Panc1 (cell line): ENCODE measurements at regions not wholly inside any gene's neighbourhood (a gene's known extent, or its start where the extent isn't known, plus 50 kb on each side); places are given as distances from the start of the nearest gene placed in this dataset.

Source experiments
- ATAC-seq: fragments of 200-7000 bp; cut with Tn5 transposase; 2 replicates; pipeline ENCODE4 v1.9.1; 2020; ENCODE audit warnings: mild to moderate bottlenecking, moderate library complexity
- BruUV-seq: library from RNA; stranded (reverse); fragments of 400-500 nt; replicated peaks from 2 replicates; lab custom pipeline; 2021; lab: Mats Ljungman, UMichigan
- CTCF ChIA-PET: fragments of 300-600 bp; sonication (Branson Sonifier 250); formaldehyde crosslinking; loops from one replicate; lab custom pipeline; 2022; ENCODE audit warnings: antibody characterized with exemption; lab: Charles Lee
- POLR2A ChIA-PET: fragments of 300-600 bp; sonication (Branson Sonifier 250); formaldehyde crosslinking; loops from one replicate; lab custom pipeline; 2022; ENCODE audit warnings: antibody characterized with exemption; lab: Charles Lee
- DNase-seq: peaks from one replicate; pipeline ENCODE4 v3.0.0-alpha.2; 2010; ENCODE audit warnings: low read depth, low spot score
- H3K27ac ChIP-seq: 2 replicates; pipeline ENCODE4 v1.5.1; 2011; ENCODE audit warnings: mild to moderate bottlenecking, low read length, inconsistent platforms
- H3K27me3 ChIP-seq: fragments of 200-500 bp; sonication (Bioruptor generic); 2 replicates; pipeline ENCODE4 v1.6.0; 2014; ENCODE audit warnings: low read length, inconsistent platforms; ENCODE audit not compliant: control insufficient read depth, insufficient read depth
- H3K36me3 ChIP-seq: fragments of 200-500 bp; sonication (Bioruptor generic); 2 replicates; pipeline ENCODE4 v1.5.1; 2014; ENCODE audit warnings: inconsistent platforms, mild to moderate bottlenecking, low read length, moderate library complexity; ENCODE audit not compliant: control insufficient read depth, insufficient read depth
- H3K4me1 ChIP-seq: 2 replicates; pipeline ENCODE4 v1.5.1; 2011; ENCODE audit warnings: inconsistent platforms, mild to moderate bottlenecking, low read length, moderate library complexity; ENCODE audit not compliant: control insufficient read depth, insufficient read depth
- H3K4me3 ChIP-seq, 2 experiments: 2 replicates each; pipeline ENCODE4 v1.5.1; 2011 to 2012; ENCODE audit warnings: low read depth in 2 of 2, low read length in 2 of 2, mild to moderate bottlenecking in 2 of 2, inconsistent platforms in 1 of 2, moderate library complexity in 1 of 2
- H3K9me3 ChIP-seq: fragments of 200-500 bp; sonication (Bioruptor generic); 2 replicates; pipeline ENCODE4 v1.5.1; 2014; ENCODE audit warnings: low read depth, mild to moderate bottlenecking, inconsistent platforms, low read length, moderate library complexity; ENCODE audit not compliant: control insufficient read depth, insufficient read depth
- CTCF ChIP-seq: fragments of 450-650 bp; IDR thresholded peaks from 2 replicates; pipeline ENCODE4 v1.5.1; 2017; ENCODE audit warnings: mild to moderate bottlenecking
- POLR2AphosphoS5 ChIP-seq: IDR thresholded peaks from 2 replicates; pipeline ENCODE4 v1.6.1; 2012; ENCODE audit warnings: mild to moderate bottlenecking, low read depth, low read length, moderate library complexity
- REST ChIP-seq, 2 experiments: IDR thresholded peaks; 2 replicates each; pipeline ENCODE4 v1.6.1; 2011 to 2012; ENCODE audit warnings: low read depth in 2 of 2, control low read depth in 1 of 2, low read length in 1 of 2, mild to moderate bottlenecking in 1 of 2, moderate library complexity in 1 of 2; ENCODE audit not compliant: insufficient read depth in 1 of 2
- SIN3A ChIP-seq: IDR thresholded peaks from 2 replicates; pipeline ENCODE4 v1.6.1; 2012; ENCODE audit warnings: low read depth, mild to moderate bottlenecking, low read length, moderate library complexity, borderline replicate concordance; ENCODE audit not compliant: insufficient read depth
- TCF7L2 ChIP-seq: IDR thresholded peaks from 2 replicates; pipeline ENCODE4 v1.6.1; 2011; ENCODE audit warnings: mild to moderate bottlenecking, low read depth, low read length, inconsistent platforms
- in situ Hi-C: cut with HindIII; loops from 2 replicates; pipeline ENCODE4 v1.10.0; 2016; ENCODE audit warnings: low sequenced_read_pairs, low pct_unique_long_range_greater_than_20kb
- intact Hi-C: fragments of 100-400 bp; cut with micrococcal nuclease; formaldehyde crosslinking; loops from one replicate; pipeline ENCODE4 v1.10.0; 2022; ENCODE audit not compliant: unreplicated experiment

- Histone ChIP-seq H3K27ac (no peak overlapping the region), H3K4me3 (no peak overlapping the region), H3K4me1 (no peaks in the 10 kb centered on the region), H3K36me3 (no peaks in the 10 kb centered on the region), H3K27me3 (no peaks in the 10 kb centered on the region), H3K9me3 (no peaks in the 10 kb centered on the region)
- ATAC-seq (no peak), DNase-seq (no peak)
- no TSS peak for BruUV-seq
- intact Hi-C loops: no loop called here
- CTCF ChIA-PET: no interaction called here
- TF ChIP-seq TCF7L2 (no peak), SIN3A (no peak), POLR2AphosphoS5 (no peak), REST (IDR thresholded peaks at IDR 0.05; ENCODE audit: insufficient read depth in 1 of 2, low read depth in 2 of 2, low read length in 1 of 2) (no peak), CTCF (no peak)
- POLR2A ChIA-PET: no interaction called here
- in situ Hi-C loops: no loop called here
Measured at GRCh38 chr2:7795778-7796563, 878.8 kb downstream of the RNF144A start.

- H3K27me3 ChIP-seq: no peaks in the 10 kb centered on the region
- CTCF ChIA-PET: no interaction called here
- intact Hi-C loops (no loop called here), in situ Hi-C loops (no loop called here)
- DNase-seq (no peak), ATAC-seq (no peak)
- TF ChIP-seq POLR2AphosphoS5 (no peak), TCF7L2 (no peak), REST (IDR thresholded peaks at IDR 0.05; ENCODE audit: insufficient read depth in 1 of 2, low read depth in 2 of 2, low read length in 1 of 2) (no peak), SIN3A (no peak), CTCF (no peak)
- H3K27ac ChIP-seq: no peak overlapping the region
- no peaks in the 10 kb centered on the region for H3K9me3 ChIP-seq
- H3K4me1 ChIP-seq: no peaks in the 10 kb centered on the region
- H3K4me3 ChIP-seq: no peak overlapping the region
- H3K36me3 ChIP-seq: no peaks in the 10 kb centered on the region
- POLR2A ChIA-PET: no interaction called here
- BruUV-seq: no TSS peak
Measured at GRCh38 chr2:7800031-7800430, 881.8 kb upstream of the ID2 start.
